ENCODE measurements at regions not wholly inside any gene's neighbourhood (a gene's known extent, or its start where the extent isn't known, plus 50 kb on each side); places are given as distances from the start of the nearest gene placed in this dataset.

DNA sequence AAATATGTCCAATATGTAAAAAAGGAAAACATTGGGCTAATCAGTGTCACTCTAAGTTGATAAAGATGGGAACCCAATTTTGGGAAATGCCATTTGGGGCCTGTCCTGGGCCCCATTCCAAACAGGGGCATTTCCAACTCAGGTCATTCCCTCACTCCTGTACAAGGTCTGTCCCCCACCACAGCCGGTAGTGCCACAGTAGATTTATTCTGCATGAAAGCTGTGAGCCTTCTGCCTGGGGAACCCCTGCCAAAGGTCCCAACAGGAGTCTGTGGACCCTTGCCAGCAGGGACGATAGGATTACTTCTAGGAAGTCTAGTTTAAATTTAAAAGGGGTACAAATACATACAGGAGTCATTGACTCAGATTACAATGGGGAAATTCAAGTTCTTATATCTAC is 317.6 kb upstream of the GNPDA2 start:
- H3K27me3 ChIP-seq (ENCODE audit: control insufficient read depth in 1 of 2, insufficient read depth in 2 of 2, low read length in 2 of 2), result no peaks in the 10 kb centered on the region
- H2AFZ ChIP-seq (ENCODE audit: low read length), result no peak overlapping the region
- H3K36me3 ChIP-seq (replicated peaks in 1 of 2; ENCODE audit: control insufficient read depth in 1 of 2, insufficient read depth in 2 of 2, low read length in 2 of 2), result no peaks in the 10 kb centered on the region
- no peaks in the 10 kb centered on the region for H3K4me1 ChIP-seq (ENCODE audit: insufficient read depth, low read length)
- H3K9ac ChIP-seq (ENCODE audit: insufficient read depth, low read depth, low read length), result no peak overlapping the region
- H3K4me2 ChIP-seq (ENCODE audit: low read depth, low read length), result no peak overlapping the region
- in situ Hi-C loops (cut with HindIII; ENCODE audit: extremely low pct_ligation_motif_present, low pct_unique_long_range_greater_than_20kb), result no loop called here
- DNase-seq (ENCODE audit: low spot score), result no peak
- no peak for FAIRE-seq
- no peaks in the 10 kb centered on the region for H3K79me2 ChIP-seq (ENCODE audit: insufficient read depth, low read length)
- H3K9me3 ChIP-seq (ENCODE audit: low read length), result peaks cover 74% of the 10 kb centered on the region
- CTCF ChIA-PET (ENCODE audit: low intra/inter-chr PET ratio, low total read pairs), result no interaction called here
- H4K20me1 ChIP-seq (ENCODE audit: insufficient read depth, low read length), result no peaks in the 10 kb centered on the region
- BruUV-seq (replicated peaks), result no TSS peak
- POLR2A ChIA-PET, result no interaction called here
- no peak overlapping the region for H3K27ac ChIP-seq (ENCODE audit: extremely low read length, insufficient read depth, low read length)
- H3K4me3 ChIP-seq (replicated peaks in 1 of 3; ENCODE audit: insufficient read depth in 1 of 3, low read depth in 2 of 3, low read length in 3 of 3), result no peak overlapping the region
- 0% methylated on average over 2 of the region's 2 CpGs for WGBS (ENCODE audit: low lambda C conversion rate)
- no peak for ATAC-seq
- TF ChIP-seq ZNF569 (CRISPR knock-in tag; IDR thresholded peaks at IDR 0.05; ENCODE audit: borderline replicate concordance), result no peak
- TF ChIP-seq KLF6 (CRISPR knock-in tag; IDR thresholded peaks at IDR 0.05), result no peak
- no peak for TF ChIP-seq ZNF766 (CRISPR knock-in tag; IDR thresholded peaks at IDR 0.05; ENCODE audit: borderline replicate concordance)
- no peak for TF ChIP-seq PHF20 (CRISPR knock-in tag; IDR thresholded peaks at IDR 0.05)
- TF ChIP-seq THAP11 (CRISPR knock-in tag; IDR thresholded peaks at IDR 0.05), result no peak
- TF ChIP-seq ZNF891 (CRISPR knock-in tag; IDR thresholded peaks at IDR 0.05), result no peak
- TF ChIP-seq ZNF792 (CRISPR knock-in tag; IDR thresholded peaks at IDR 0.05), result no peak
- TF ChIP-seq, protein P1, sequence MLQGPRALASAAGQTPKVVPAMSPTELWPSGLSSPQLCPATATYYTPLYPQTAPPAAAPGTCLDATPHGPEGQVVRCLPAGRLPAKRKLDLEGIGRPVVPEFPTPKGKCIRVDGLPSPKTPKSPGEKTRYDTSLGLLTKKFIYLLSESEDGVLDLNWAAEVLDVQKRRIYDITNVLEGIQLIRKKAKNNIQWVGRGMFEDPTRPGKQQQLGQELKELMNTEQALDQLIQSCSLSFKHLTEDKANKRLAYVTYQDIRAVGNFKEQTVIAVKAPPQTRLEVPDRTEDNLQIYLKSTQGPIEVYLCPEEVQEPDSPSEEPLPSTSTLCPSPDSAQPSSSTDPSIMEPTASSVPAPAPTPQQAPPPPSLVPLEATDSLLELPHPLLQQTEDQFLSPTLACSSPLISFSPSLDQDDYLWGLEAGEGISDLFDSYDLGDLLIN (CRISPR knock-in tag; IDR thresholded peaks at IDR 0.05; ENCODE audit: borderline replicate concordance), result no peak
- no peak for TF ChIP-seq CBX2 (IDR thresholded peaks at IDR 0.05; ENCODE audit: low read depth, low read length)
- no peak for TF ChIP-seq CBX2 (CRISPR knock-in tag; IDR thresholded peaks at IDR 0.05; ENCODE audit: low read depth)
- no peak for TF ChIP-seq ZNF788 (CRISPR knock-in tag; IDR thresholded peaks at IDR 0.05; ENCODE audit: borderline replicate concordance)
- no peak for TF ChIP-seq ZNF354B (CRISPR knock-in tag; IDR thresholded peaks at IDR 0.05)
- TF ChIP-seq MAFK (conservative IDR thresholded peaks at IDR 0.05 in 1 of 2, IDR thresholded peaks at IDR 0.05 in 1 of 2; ENCODE audit: low read length in 2 of 2), result no peak
- intact Hi-C loops (cut with micrococcal nuclease; ENCODE audit: unreplicated experiment), result no loop called here

All from HepG2 (cell line).